ENCODE measurements at regions not wholly inside any gene's neighbourhood (a gene's known extent, or its start where the extent isn't known, plus 50 kb on each side); places are given as distances from the start of the nearest gene placed in this dataset.

DNA sequence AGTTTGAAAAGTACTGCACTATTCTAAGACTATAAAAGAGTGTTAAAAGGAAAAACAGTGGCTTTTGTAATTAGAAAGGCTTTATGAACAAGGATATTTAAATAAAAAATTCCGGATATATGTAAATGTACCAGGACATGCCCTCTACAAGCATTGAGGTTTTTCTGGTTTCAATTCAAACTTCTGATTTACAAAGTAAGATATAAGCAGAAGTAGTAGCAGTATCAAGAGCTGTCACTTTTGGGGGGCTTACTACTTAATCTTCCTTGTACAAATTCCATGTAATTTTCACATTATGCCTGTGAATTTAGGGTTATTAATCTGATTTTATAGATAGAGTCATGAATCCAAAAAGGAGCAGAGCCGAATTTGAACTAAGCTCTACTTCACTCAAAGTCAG is 170.3 kb upstream of the ATP2B1 start:
- Histone ChIP-seq H3K9ac (ENCODE audit: low read depth in 1 of 2, low read length in 2 of 2) (no peak overlapping the region), H3K27me3 (ENCODE audit: control insufficient read depth in 1 of 2, insufficient read depth in 2 of 2, low read length in 2 of 2) (no peaks in the 10 kb centered on the region), H3K4me1 (ENCODE audit: control insufficient read depth in 1 of 2, insufficient read depth in 2 of 2, low read length in 2 of 2) (peaks cover 0 to 9% of the 10 kb centered on the region in 2 donors), H3K27ac (ENCODE audit: low read depth, low read length) (no peak overlapping the region), H3K36me3 (ENCODE audit: control insufficient read depth in 1 of 2, insufficient read depth in 2 of 2, low read length in 2 of 2) (no peaks in the 10 kb centered on the region), H3K9me3 (ENCODE audit: control insufficient read depth in 1 of 2, low read length in 2 of 2) (no peaks in the 10 kb centered on the region), H3K4me3 (ENCODE audit: low read depth in 1 of 2, low read length in 2 of 2) (no peak overlapping the region)

DNA sequence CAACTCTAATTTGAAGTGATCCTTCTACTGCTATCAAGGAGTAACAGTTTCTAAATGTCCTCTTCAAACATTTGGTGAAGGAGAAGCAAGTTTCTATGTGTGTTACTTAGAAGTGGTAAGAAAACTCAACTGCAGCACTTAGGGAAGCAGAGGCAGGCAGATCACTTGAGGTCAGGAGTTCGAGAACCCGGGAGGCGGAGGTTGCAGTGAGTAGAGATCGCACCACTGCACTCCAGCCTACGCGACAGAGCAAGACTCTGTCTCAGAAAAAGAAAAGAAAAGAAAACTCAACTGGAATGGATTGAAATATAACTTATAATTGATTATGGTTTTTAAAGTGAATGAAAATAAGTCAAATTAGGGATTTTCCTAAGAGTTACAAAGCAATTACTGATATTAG is 169.7 kb upstream of the ATP2B1 start:
- Histone ChIP-seq H3K4me3 (ENCODE audit: low read depth in 1 of 2, low read length in 2 of 2) (no peak overlapping the region), H3K27ac (ENCODE audit: low read depth, low read length) (no peak overlapping the region), H3K9ac (ENCODE audit: low read depth in 1 of 2, low read length in 2 of 2) (no peak overlapping the region), H3K36me3 (ENCODE audit: control insufficient read depth in 1 of 2, insufficient read depth in 2 of 2, low read length in 2 of 2) (no peaks in the 10 kb centered on the region), H3K4me1 (ENCODE audit: control insufficient read depth in 1 of 2, insufficient read depth in 2 of 2, low read length in 2 of 2) (peaks cover 0 to 9% of the 10 kb centered on the region in 2 donors), H3K27me3 (ENCODE audit: control insufficient read depth in 1 of 2, insufficient read depth in 2 of 2, low read length in 2 of 2) (no peaks in the 10 kb centered on the region), H3K9me3 (ENCODE audit: control insufficient read depth in 1 of 2, low read length in 2 of 2) (no peaks in the 10 kb centered on the region)

GRCh38 chr12:89877671-89878070 is 169.0 kb upstream of the ATP2B1 start:
- Histone ChIP-seq H3K9me3 (ENCODE audit: control insufficient read depth in 1 of 2, low read length in 2 of 2) (no peaks in the 10 kb centered on the region), H3K36me3 (ENCODE audit: control insufficient read depth in 1 of 2, insufficient read depth in 2 of 2, low read length in 2 of 2) (no peaks in the 10 kb centered on the region), H3K4me1 (ENCODE audit: control insufficient read depth in 1 of 2, insufficient read depth in 2 of 2, low read length in 2 of 2) (peaks cover 0 to 9% of the 10 kb centered on the region in 2 donors), H3K4me3 (ENCODE audit: low read depth in 1 of 2, low read length in 2 of 2) (no peak overlapping the region), H3K9ac (ENCODE audit: low read depth in 1 of 2, low read length in 2 of 2) (no peak overlapping the region), H3K27ac (ENCODE audit: low read depth, low read length) (no peak overlapping the region), H3K27me3 (ENCODE audit: control insufficient read depth in 1 of 2, insufficient read depth in 2 of 2, low read length in 2 of 2) (no peaks in the 10 kb centered on the region)

GRCh38 chr12:89877136-89877535 is 168.5 kb upstream of the ATP2B1 start:
- H3K27ac ChIP-seq (ENCODE audit: low read depth, low read length) = no peak overlapping the region
- no peak overlapping the region for H3K9ac ChIP-seq (ENCODE audit: low read depth in 1 of 2, low read length in 2 of 2)
- peaks cover 0 to 9% of the 10 kb centered on the region in 2 donors for H3K4me1 ChIP-seq (ENCODE audit: control insufficient read depth in 1 of 2, insufficient read depth in 2 of 2, low read length in 2 of 2)
- no peaks in the 10 kb centered on the region for H3K27me3 ChIP-seq (ENCODE audit: control insufficient read depth in 1 of 2, insufficient read depth in 2 of 2, low read length in 2 of 2)
- no peak overlapping the region for H3K4me3 ChIP-seq (ENCODE audit: low read depth in 1 of 2, low read length in 2 of 2)
- no peaks in the 10 kb centered on the region for H3K9me3 ChIP-seq (ENCODE audit: control insufficient read depth in 1 of 2, low read length in 2 of 2)
- H3K36me3 ChIP-seq (ENCODE audit: control insufficient read depth in 1 of 2, insufficient read depth in 2 of 2, low read length in 2 of 2) = no peaks in the 10 kb centered on the region

DNA sequence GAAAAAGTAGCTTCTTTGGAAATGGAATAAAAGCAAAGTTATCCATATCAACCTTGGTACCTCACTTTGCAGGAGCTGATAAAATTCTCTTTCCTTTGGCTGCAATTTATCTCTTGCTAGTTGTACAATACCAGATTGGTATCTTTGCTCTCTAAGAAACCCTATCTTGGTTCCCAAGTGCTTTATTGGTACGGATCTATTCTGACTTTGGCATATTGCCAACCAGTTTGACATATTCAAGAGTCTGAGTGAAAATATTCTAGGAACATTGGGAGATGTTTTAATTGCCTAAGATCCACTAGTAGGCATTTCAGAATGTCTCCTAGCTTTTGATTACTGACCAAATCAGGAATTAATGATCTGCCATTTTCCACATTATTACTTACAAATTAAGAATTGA is 167.2 kb upstream of the ATP2B1 start:
- H3K4me3 ChIP-seq (ENCODE audit: low read depth in 1 of 2, low read length in 2 of 2) = no peak overlapping the region
- H3K9ac ChIP-seq (ENCODE audit: low read depth in 1 of 2, low read length in 2 of 2) = no peak overlapping the region
- H3K36me3 ChIP-seq (ENCODE audit: control insufficient read depth in 1 of 2, insufficient read depth in 2 of 2, low read length in 2 of 2) = no peaks in the 10 kb centered on the region
- no peak overlapping the region for H3K27ac ChIP-seq (ENCODE audit: low read depth, low read length)
- H3K4me1 ChIP-seq (ENCODE audit: control insufficient read depth in 1 of 2, insufficient read depth in 2 of 2, low read length in 2 of 2) = peaks cover 0 to 4% of the 10 kb centered on the region in 2 donors
- peaks cover 0 to 5% of the 10 kb centered on the region in 2 donors for H3K9me3 ChIP-seq (ENCODE audit: control insufficient read depth in 1 of 2, low read length in 2 of 2)
- no peaks in the 10 kb centered on the region for H3K27me3 ChIP-seq (ENCODE audit: control insufficient read depth in 1 of 2, insufficient read depth in 2 of 2, low read length in 2 of 2)

DNA sequence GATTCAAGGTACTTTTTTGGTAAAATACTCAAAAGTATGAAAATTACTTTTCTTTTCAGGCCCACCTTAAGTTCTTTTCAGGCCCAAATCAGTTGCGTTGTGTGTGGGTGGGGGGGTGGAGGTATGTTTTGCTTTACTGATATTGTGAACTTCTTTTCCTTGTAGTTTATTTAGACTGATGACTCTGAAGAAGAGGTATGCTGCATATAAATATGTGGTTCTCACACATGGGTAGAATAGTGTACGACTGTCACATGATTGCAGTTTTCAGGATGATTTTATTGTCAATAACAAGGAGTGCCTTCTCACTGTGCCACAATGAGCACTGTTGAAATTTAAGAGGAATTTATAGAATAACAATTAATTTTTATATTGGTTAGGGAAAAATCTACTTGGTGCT is 166.6 kb upstream of the ATP2B1 start:
- Histone ChIP-seq H3K4me1 (ENCODE audit: control insufficient read depth in 1 of 2, insufficient read depth in 2 of 2, low read length in 2 of 2) (no peaks in the 10 kb centered on the region), H3K27ac (ENCODE audit: low read depth, low read length) (no peak overlapping the region), H3K27me3 (ENCODE audit: control insufficient read depth in 1 of 2, insufficient read depth in 2 of 2, low read length in 2 of 2) (no peaks in the 10 kb centered on the region), H3K36me3 (ENCODE audit: control insufficient read depth in 1 of 2, insufficient read depth in 2 of 2, low read length in 2 of 2) (no peaks in the 10 kb centered on the region), H3K9ac (ENCODE audit: low read depth in 1 of 2, low read length in 2 of 2) (no peak overlapping the region), H3K4me3 (ENCODE audit: low read depth in 1 of 2, low read length in 2 of 2) (no peak overlapping the region), H3K9me3 (ENCODE audit: control insufficient read depth in 1 of 2, low read length in 2 of 2) (peaks cover 0 to 6% of the 10 kb centered on the region in 2 donors)

DNA sequence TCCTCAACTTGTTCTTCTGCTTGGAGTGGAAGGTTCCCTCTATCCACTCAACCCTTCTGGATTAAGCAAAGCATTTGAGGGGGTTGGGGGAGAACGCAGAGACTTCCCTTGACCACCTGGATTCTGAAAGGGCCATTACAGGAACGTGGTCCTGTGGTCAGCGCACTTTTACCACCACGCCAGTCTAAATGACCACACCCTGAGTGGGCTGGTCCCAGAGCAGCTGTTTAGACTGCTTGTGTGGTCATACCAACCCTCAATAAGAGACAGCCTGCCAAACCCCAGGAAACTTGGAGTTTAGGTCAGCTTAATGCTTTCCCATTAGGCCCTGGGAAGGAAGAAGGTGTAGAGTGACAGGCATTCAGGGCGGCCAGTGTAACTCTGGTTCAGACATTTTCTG is 165.5 kb upstream of the ATP2B1 start:
- H3K27ac ChIP-seq (ENCODE audit: low read depth, low read length) = no peak overlapping the region
- H3K9me3 ChIP-seq (ENCODE audit: control insufficient read depth in 1 of 2, low read length in 2 of 2) = peaks cover 0 to 6% of the 10 kb centered on the region in 2 donors
- no peak overlapping the region for H3K4me3 ChIP-seq (ENCODE audit: low read depth in 1 of 2, low read length in 2 of 2)
- no peaks in the 10 kb centered on the region for H3K4me1 ChIP-seq (ENCODE audit: control insufficient read depth in 1 of 2, insufficient read depth in 2 of 2, low read length in 2 of 2)
- H3K9ac ChIP-seq (ENCODE audit: low read depth in 1 of 2, low read length in 2 of 2) = no peak overlapping the region
- no peaks in the 10 kb centered on the region for H3K36me3 ChIP-seq (ENCODE audit: control insufficient read depth in 1 of 2, insufficient read depth in 2 of 2, low read length in 2 of 2)
- H3K27me3 ChIP-seq (ENCODE audit: control insufficient read depth in 1 of 2, insufficient read depth in 2 of 2, low read length in 2 of 2) = no peaks in the 10 kb centered on the region

DNA sequence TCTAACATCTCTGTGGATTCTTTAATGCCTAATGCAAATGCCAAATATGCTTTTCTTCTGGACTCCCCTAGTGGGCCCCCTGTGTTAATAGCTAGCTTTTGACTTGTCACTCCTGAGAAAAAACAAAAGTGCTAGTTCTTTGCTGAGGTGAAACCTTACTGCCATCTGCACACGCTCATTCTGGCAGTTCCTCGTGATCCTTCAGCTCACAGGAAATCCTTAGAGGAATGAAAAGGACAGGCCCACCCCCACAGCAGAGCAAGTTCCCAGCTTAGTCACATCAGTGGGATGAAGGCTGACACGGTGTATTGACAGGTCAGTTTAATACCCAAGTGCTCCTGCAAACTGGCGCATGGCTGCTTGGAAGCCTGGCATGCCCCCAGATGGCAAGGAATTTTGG is 165.1 kb upstream of the ATP2B1 start:
- Histone ChIP-seq H3K9me3 (ENCODE audit: control insufficient read depth in 1 of 2, low read length in 2 of 2) (peaks cover 0 to 6% of the 10 kb centered on the region in 2 donors), H3K4me3 (ENCODE audit: low read depth in 1 of 2, low read length in 2 of 2) (no peak overlapping the region), H3K27ac (ENCODE audit: low read depth, low read length) (no peak overlapping the region), H3K4me1 (ENCODE audit: control insufficient read depth in 1 of 2, insufficient read depth in 2 of 2, low read length in 2 of 2) (no peaks in the 10 kb centered on the region), H3K27me3 (ENCODE audit: control insufficient read depth in 1 of 2, insufficient read depth in 2 of 2, low read length in 2 of 2) (no peaks in the 10 kb centered on the region), H3K9ac (ENCODE audit: low read depth in 1 of 2, low read length in 2 of 2) (no peak overlapping the region), H3K36me3 (ENCODE audit: control insufficient read depth in 1 of 2, insufficient read depth in 2 of 2, low read length in 2 of 2) (no peaks in the 10 kb centered on the region)

GRCh38 chr12:89872922-89873630 is 164.4 kb upstream of the ATP2B1 start:
- Histone ChIP-seq H3K27me3 (ENCODE audit: control insufficient read depth in 1 of 2, insufficient read depth in 2 of 2, low read length in 2 of 2) (no peaks in the 10 kb centered on the region), H3K4me3 (ENCODE audit: low read depth in 1 of 2, low read length in 2 of 2) (no peak overlapping the region), H3K9me3 (ENCODE audit: control insufficient read depth in 1 of 2, low read length in 2 of 2) (peaks cover 0 to 6% of the 10 kb centered on the region in 2 donors), H3K36me3 (ENCODE audit: control insufficient read depth in 1 of 2, insufficient read depth in 2 of 2, low read length in 2 of 2) (no peaks in the 10 kb centered on the region), H3K27ac (ENCODE audit: low read depth, low read length) (no peak overlapping the region), H3K4me1 (ENCODE audit: control insufficient read depth in 1 of 2, insufficient read depth in 2 of 2, low read length in 2 of 2) (no peaks in the 10 kb centered on the region), H3K9ac (ENCODE audit: low read depth in 1 of 2, low read length in 2 of 2) (no peak overlapping the region)

GRCh38 chr12:89870413-89871184 is 162.0 kb upstream of the ATP2B1 start:
- H3K36me3 ChIP-seq (ENCODE audit: control insufficient read depth in 1 of 2, insufficient read depth in 2 of 2, low read length in 2 of 2) = no peaks in the 10 kb centered on the region
- no peak overlapping the region for H3K4me3 ChIP-seq (ENCODE audit: low read depth in 1 of 2, low read length in 2 of 2)
- no peaks in the 10 kb centered on the region for H3K4me1 ChIP-seq (ENCODE audit: control insufficient read depth in 1 of 2, insufficient read depth in 2 of 2, low read length in 2 of 2)
- no peaks in the 10 kb centered on the region for H3K27me3 ChIP-seq (ENCODE audit: control insufficient read depth in 1 of 2, insufficient read depth in 2 of 2, low read length in 2 of 2)
- no peak overlapping the region for H3K9ac ChIP-seq (ENCODE audit: low read depth in 1 of 2, low read length in 2 of 2)
- peaks cover 0 to 6% of the 10 kb centered on the region in 2 donors for H3K9me3 ChIP-seq (ENCODE audit: control insufficient read depth in 1 of 2, low read length in 2 of 2)
- no peak overlapping the region for H3K27ac ChIP-seq (ENCODE audit: low read depth, low read length)

All from duodenal mucosa (tissue), 2 donors.